BE2C (cell line): ENCODE measurements at regions not wholly inside any gene's neighbourhood (a gene's known extent, or its start where the extent isn't known, plus 50 kb on each side); places are given as distances from the start of the nearest gene placed in this dataset.

Source experiments
- DNase-seq: peaks from one replicate; pipeline ENCODE4 v3.0.0-alpha.2; 2020
- H3K27me3 ChIP-seq: fragments of 250-450 bp; sonication (Bioruptor Pico); 2 replicates; pipeline ENCODE4 v1.5.1; 2020; ENCODE audit warnings: mild to moderate bottlenecking
- H3K36me3 ChIP-seq: fragments of 250-450 bp; sonication (Bioruptor Pico); 2 replicates; pipeline ENCODE4 v1.5.1; 2020; ENCODE audit warnings: mild to moderate bottlenecking
- H3K4me1 ChIP-seq: fragments of 250-450 bp; sonication (Bioruptor Pico); 2 replicates; pipeline ENCODE4 v1.5.1; 2020
- H3K4me3 ChIP-seq: 2 replicates; pipeline ENCODE4 v1.5.1; 2011; ENCODE audit warnings: low read depth, low read length
- H3K9me3 ChIP-seq: fragments of 250-450 bp; sonication (Bioruptor Pico); 2 replicates; pipeline ENCODE4 v1.5.1; 2020
- CTCF ChIP-seq: IDR thresholded peaks from 2 replicates; pipeline ENCODE4 v1.5.1; 2012; ENCODE audit warnings: mild to moderate bottlenecking, low read depth, low read length

DNA sequence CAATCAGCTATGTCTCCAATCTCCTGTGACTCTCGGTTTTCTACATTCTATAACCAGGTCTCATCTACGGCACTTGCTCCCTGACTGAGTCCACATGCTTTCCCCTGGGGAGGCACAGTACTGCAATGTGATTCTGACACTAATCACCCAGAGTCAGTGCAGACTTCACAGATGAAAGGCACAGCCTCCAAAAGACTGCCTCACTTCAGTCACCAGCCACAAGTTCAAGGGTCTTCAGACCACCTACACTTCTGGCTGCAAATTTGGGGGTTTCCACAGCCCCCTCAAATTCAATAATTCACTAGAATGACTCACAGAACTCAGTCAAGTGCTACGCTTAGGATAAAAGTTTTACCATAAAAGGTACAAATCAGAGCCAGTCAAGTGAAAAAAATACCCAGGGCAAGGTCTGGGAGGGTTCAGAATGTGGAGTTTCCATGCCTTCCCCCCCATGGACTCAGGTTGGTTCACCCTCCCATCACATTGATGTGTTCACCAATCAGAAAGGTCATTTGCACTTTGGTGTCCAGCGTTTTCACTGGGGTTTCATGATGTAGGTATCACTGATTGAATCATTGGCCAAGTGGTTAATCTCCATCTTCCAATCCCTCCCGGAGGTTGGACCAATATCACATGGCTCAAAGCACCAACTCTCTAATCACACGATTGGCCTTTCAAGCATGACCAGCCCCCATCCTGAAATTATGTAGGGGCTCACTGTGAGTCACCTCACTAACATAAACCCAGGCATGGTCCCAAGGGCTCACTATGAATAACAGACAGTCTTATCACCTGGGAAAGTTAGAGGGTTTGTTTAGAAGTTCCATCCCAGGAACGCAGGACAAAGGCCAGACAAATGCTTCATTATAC, 182.9 kb upstream of the CAMK1G start:
- H3K4me3 ChIP-seq = no peak overlapping the region
- no peaks in the 10 kb centered on the region for H3K36me3 ChIP-seq
- TF ChIP-seq CTCF = no peak
- H3K4me1 ChIP-seq = no peaks in the 10 kb centered on the region
- no peaks in the 10 kb centered on the region for H3K9me3 ChIP-seq
- H3K27me3 ChIP-seq = peaks cover 13% of the 10 kb centered on the region
- no peak for DNase-seq

DNA sequence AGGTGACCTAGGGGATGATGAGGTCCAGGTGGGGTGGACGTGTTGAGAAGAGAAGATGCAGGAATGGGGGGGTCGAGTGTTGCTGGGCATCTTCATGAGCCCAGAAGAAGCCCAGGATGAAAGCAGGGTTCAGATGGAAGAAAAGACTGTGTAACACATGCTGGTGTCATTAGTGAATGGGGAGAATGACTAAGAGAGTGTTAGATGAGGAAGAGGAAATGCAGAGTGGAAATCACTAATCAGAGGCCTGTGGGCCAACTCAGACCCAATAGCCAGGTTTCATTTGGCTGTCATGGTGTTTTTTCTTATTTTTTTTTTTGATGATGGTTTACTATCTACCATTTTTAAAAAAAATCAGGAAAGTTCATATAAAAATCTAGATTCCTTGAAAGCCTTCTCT, 180.8 kb upstream of the CAMK1G start:
- Histone ChIP-seq H3K9me3 (no peaks in the 10 kb centered on the region), H3K36me3 (no peaks in the 10 kb centered on the region), H3K4me3 (no peak overlapping the region), H3K4me1 (no peaks in the 10 kb centered on the region), H3K27me3 (peaks cover 15% of the 10 kb centered on the region)
- DNase-seq = no peak
- TF ChIP-seq CTCF = no peak

GRCh38 chr1:209403921-209404320, 179.6 kb upstream of the CAMK1G start:
- Histone ChIP-seq H3K36me3 (no peaks in the 10 kb centered on the region), H3K4me3 (no peak overlapping the region), H3K4me1 (no peaks in the 10 kb centered on the region), H3K27me3 (peaks cover 17% of the 10 kb centered on the region), H3K9me3 (no peaks in the 10 kb centered on the region)
- TF ChIP-seq CTCF = no peak
- DNase-seq = no peak

GRCh38 chr1:209404577-209404976, 178.9 kb upstream of the CAMK1G start:
- Histone ChIP-seq H3K4me3 (no peak overlapping the region), H3K4me1 (no peaks in the 10 kb centered on the region), H3K27me3 (peaks cover 17% of the 10 kb centered on the region), H3K36me3 (no peaks in the 10 kb centered on the region), H3K9me3 (no peaks in the 10 kb centered on the region)
- TF ChIP-seq CTCF = no peak
- no peak for DNase-seq

DNA sequence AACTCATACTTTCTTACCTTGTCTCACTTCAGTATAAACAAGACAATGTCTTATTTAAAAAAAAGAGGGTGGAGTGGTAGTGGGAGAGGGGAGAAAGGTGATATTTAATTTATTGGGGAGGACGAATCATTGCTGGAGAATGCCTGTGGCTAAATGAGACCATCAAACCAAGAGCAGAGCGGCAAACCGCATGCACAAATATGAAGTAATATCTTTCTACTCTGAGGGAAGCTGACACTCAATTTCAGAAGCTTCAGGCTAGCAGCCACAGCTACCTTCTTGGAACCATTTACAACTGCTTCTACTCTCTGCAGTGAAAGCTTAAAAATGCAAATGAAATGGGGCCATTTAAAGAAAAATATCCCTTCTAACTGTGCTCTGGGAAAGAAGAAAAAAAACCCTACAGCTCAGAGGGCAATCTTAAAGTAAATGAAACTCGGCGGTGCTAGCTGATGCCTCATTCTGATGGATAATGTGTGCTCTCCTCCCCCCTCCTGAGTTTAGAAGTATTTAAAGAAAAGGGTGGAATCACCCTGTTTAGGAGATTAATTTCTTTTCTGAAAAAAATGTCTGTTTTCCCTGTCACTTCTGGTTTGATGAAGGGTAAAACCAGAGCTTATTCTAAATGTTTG, 178.2 kb upstream of the CAMK1G start:
- H3K4me3 ChIP-seq = no peak overlapping the region

More for the DNA sequence above, 178.2 kb upstream of the CAMK1G start:
- Histone ChIP-seq H3K9me3 (no peaks in the 10 kb centered on the region), H3K36me3 (no peaks in the 10 kb centered on the region), H3K27me3 (peaks cover 17% of the 10 kb centered on the region), H3K4me1 (no peaks in the 10 kb centered on the region)
- DNase-seq = no peak
- no peak for TF ChIP-seq CTCF
